IMR-90 (cell line): ENCODE measurements at regions not wholly inside any gene's neighbourhood (a gene's known extent, or its start where the extent isn't known, plus 50 kb on each side); places are given as distances from the start of the nearest gene placed in this dataset.

ENCODE experiments used
- ATAC-seq: fragments of 200-7000 bp; cut with Tn5 transposase; 2 replicates; pipeline ENCODE4 v1.9.1; 2020; ENCODE audit warnings: low read depth, mild to moderate bottlenecking, moderate library complexity
- BruUV-seq: library from RNA; stranded (reverse); fragments of 400-500 nt; replicated peaks from 2 replicates; lab custom pipeline; 2021; lab: Mats Ljungman, UMichigan
- CTCF ChIA-PET: fragments of 300-600 bp; formaldehyde crosslinking; extraction: SDS; loops from one replicate; lab custom pipeline; 2021; ENCODE audit warnings: antibody characterized with exemption; lab: Yijun Ruan, JAX
- POLR2A ChIA-PET: fragments of 300-600 bp; sonication (Branson Sonifier 250); formaldehyde crosslinking; loops from one replicate; lab custom pipeline; 2022; ENCODE audit warnings: antibody characterized with exemption; ENCODE audit not compliant: unreplicated experiment; lab: Charles Lee
- DNase-seq: peaks from one replicate; pipeline ENCODE4 v3.0.0; 2013
- H2AFZ ChIP-seq: replicated peaks from 2 replicates; pipeline ENCODE3; 2013; ENCODE audit warnings: low read length, mild to moderate bottlenecking; ENCODE audit not compliant: poor library complexity
- H2AK5ac ChIP-seq: 2 replicates; pipeline ENCODE4 v1.6.1; 2013; ENCODE audit warnings: low read depth, low read length, inconsistent platforms
- H2AK9ac ChIP-seq: replicated peaks from 2 replicates; pipeline ENCODE3; 2013; ENCODE audit warnings: mild to moderate bottlenecking, low read depth, low read length, moderate library complexity; ENCODE audit not compliant: poor library complexity
- H2BK120ac ChIP-seq: 2 replicates; pipeline ENCODE4 v1.6.1; 2013; ENCODE audit warnings: low read depth, low read length, inconsistent platforms
- H2BK15ac ChIP-seq: 3 replicates; pipeline ENCODE4 v1.6.1; 2013; ENCODE audit warnings: low read depth, low read length, inconsistent platforms
- H2BK20ac ChIP-seq: 2 replicates; pipeline ENCODE4 v1.6.1; 2013; ENCODE audit warnings: low read depth, mild to moderate bottlenecking, inconsistent platforms, low read length, moderate library complexity
- H2BK5ac ChIP-seq: 2 replicates; pipeline ENCODE4 v1.6.1; 2013; ENCODE audit warnings: mild to moderate bottlenecking, low read depth, low read length, inconsistent platforms; ENCODE audit not compliant: poor library complexity, severe bottlenecking
- H3K14ac ChIP-seq: replicated peaks from 2 replicates; pipeline ENCODE4 v1.6.1; 2013; ENCODE audit warnings: low read depth, low read length, inconsistent platforms
- H3K18ac ChIP-seq: 2 replicates; pipeline ENCODE4 v1.6.1; 2013; ENCODE audit warnings: low read depth, low read length, control low read depth
- H3K23ac ChIP-seq: 2 replicates; pipeline ENCODE4 v1.6.1; 2013; ENCODE audit warnings: low read depth, low read length, inconsistent platforms
- H3K27ac ChIP-seq: 2 replicates; pipeline ENCODE4 v1.5.1; 2013; ENCODE audit warnings: mild to moderate bottlenecking, control low read depth, low read length; ENCODE audit not compliant: insufficient read depth
- H3K27me3 ChIP-seq: 2 replicates; pipeline ENCODE4 v1.6.1; 2013; ENCODE audit warnings: low read length; ENCODE audit not compliant: control insufficient read depth, insufficient read depth
- H3K36me3 ChIP-seq: 2 replicates; pipeline ENCODE4 v1.6.1; 2013; ENCODE audit warnings: low read length, mixed read lengths; ENCODE audit not compliant: control insufficient read depth, insufficient read depth
- H3K4ac ChIP-seq: 2 replicates; pipeline ENCODE4 v1.6.1; 2013; ENCODE audit warnings: low read depth, low read length, inconsistent platforms
- H3K4me1 ChIP-seq: 2 replicates; pipeline ENCODE4 v1.6.1; 2013; ENCODE audit warnings: low read length, mixed read lengths; ENCODE audit not compliant: control insufficient read depth, insufficient read depth
- H3K4me2 ChIP-seq: 2 replicates; pipeline ENCODE4 v1.6.1; 2013; ENCODE audit warnings: low read depth, mild to moderate bottlenecking, control low read depth, low read length, moderate library complexity
- H3K4me3 ChIP-seq: 2 replicates; pipeline ENCODE4 v1.5.1; 2013; ENCODE audit warnings: low read depth, mild to moderate bottlenecking, control low read depth, low read length, moderate library complexity; ENCODE audit not compliant: insufficient read depth
- H3K56ac ChIP-seq: 2 replicates; pipeline ENCODE4 v1.6.1; 2013; ENCODE audit warnings: low read length, inconsistent platforms; ENCODE audit not compliant: insufficient read depth; ENCODE audit errors: extremely low read depth
- H3K79me1 ChIP-seq, 2 experiments: 2 replicates each; pipeline ENCODE4 v1.6.1; 2013; ENCODE audit warnings: low read length in 2 of 2, inconsistent platforms in 1 of 2, low read depth in 1 of 2
- H3K9ac ChIP-seq: 2 replicates; pipeline ENCODE4 v1.6.1; 2013; ENCODE audit warnings: low read depth, low read length, control low read depth
- H3K9me1 ChIP-seq: 2 replicates; pipeline ENCODE4 v1.6.1; 2013; ENCODE audit warnings: low read length, inconsistent platforms; ENCODE audit not compliant: insufficient read depth
- H3K9me3 ChIP-seq: 2 replicates; pipeline ENCODE4 v1.6.1; 2013; ENCODE audit warnings: low read length; ENCODE audit not compliant: control insufficient read depth, insufficient read depth
- H4K20me1 ChIP-seq: 2 replicates; pipeline ENCODE4 v1.6.1; 2013; ENCODE audit warnings: low read length, inconsistent platforms; ENCODE audit not compliant: insufficient read depth
- H4K5ac ChIP-seq: 2 replicates; pipeline ENCODE4 v1.6.1; 2013; ENCODE audit warnings: mild to moderate bottlenecking, low read depth, low read length, control low read depth
- H4K8ac ChIP-seq, 2 experiments: 2 replicates each; pipeline ENCODE4 v1.6.1; 2013; ENCODE audit warnings: low read depth in 2 of 2, low read length in 2 of 2, control low read depth in 1 of 2, inconsistent platforms in 1 of 2
- H4K91ac ChIP-seq: 2 replicates; pipeline ENCODE4 v1.6.1; 2013; ENCODE audit warnings: low read depth, low read length, inconsistent platforms; ENCODE audit not compliant: insufficient read depth
- CHD1 ChIP-seq: IDR thresholded peaks from 2 replicates; pipeline ENCODE4 v1.6.1; 2012; ENCODE audit warnings: low read depth, low read length, improper control_type of control experiment
- FOS ChIP-seq: fragments of 150-350 bp; IDR thresholded peaks from 2 replicates; pipeline ENCODE4 v1.6.1; 2016; ENCODE audit warnings: low read depth, low read length
- MAZ ChIP-seq: IDR thresholded peaks from 2 replicates; pipeline ENCODE4 v1.6.1; 2012; ENCODE audit warnings: low read depth, mild to moderate bottlenecking, low read length, improper control_type of control experiment, moderate library complexity, borderline replicate concordance
- WGBS, 2 experiments: methylation state at CpG; one replicate each; pipeline versions ENCODE4 v1.1.5 to v1.1.7; 2013; ENCODE audit warnings: missing lambda C conversion rate in 2 of 2; ENCODE audit not compliant: insufficient read length in 1 of 2; ENCODE audit errors: extremely low coverage in 2 of 2; 5-methylcytosine and 5-hydroxymethylcytosine counted together
- dilution Hi-C: fragments of 300-500 bp; cut with HindIII; formaldehyde crosslinking; loops from one replicate; pipeline ENCODE4 v1.14.3; 2018; ENCODE audit warnings: low sequenced_read_pairs; ENCODE audit not compliant: unreplicated experiment
- in situ Hi-C: fragments of 300-500 bp; cut with MboI; formaldehyde crosslinking; loops from 3 replicates; pipeline ENCODE4 v1.14.3; 2019; ENCODE audit warnings: low sequenced_read_pairs, inconsistent platforms, mixed read lengths
- intact Hi-C: fragments of 100-400 bp; cut with micrococcal nuclease; formaldehyde crosslinking; loops from 2 replicates; pipeline ENCODE4 v1.10.0; 2022
- TF ChIP-seq, protein P1 (sequence below): fragments of 150-350 bp; IDR thresholded peaks from 2 replicates; pipeline ENCODE4 v1.6.1; 2017; ENCODE audit warnings: mild to moderate bottlenecking, antibody characterized with exemption, low read length, low read depth

DNA sequence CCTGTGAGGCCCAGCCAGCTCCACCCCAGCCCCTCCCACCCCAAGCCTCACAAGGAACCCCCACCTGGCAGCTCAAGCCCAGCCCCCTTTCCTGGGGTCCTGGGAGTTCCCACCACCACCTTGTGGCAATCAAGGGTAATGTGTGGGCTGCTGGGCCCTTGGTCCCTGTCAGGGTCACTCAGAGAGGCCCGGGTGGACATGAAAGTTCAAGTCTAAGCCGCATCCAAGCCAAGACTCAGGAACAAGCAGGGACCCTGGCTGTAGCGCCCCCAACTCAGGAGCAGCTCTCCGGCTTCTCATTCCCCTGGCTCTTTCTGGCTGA is 106.4 kb upstream of the C14orf180 start:
- H3K27me3 ChIP-seq, result no peaks in the 10 kb centered on the region
- H3K4ac ChIP-seq, result no peak overlapping the region
- H2BK20ac ChIP-seq, result no peak overlapping the region
- no peaks in the 10 kb centered on the region for H3K79me1 ChIP-seq
- no peak for DNase-seq
- no peak overlapping the region for H4K5ac ChIP-seq
- no peak overlapping the region for H3K18ac ChIP-seq
- POLR2A ChIA-PET, result no interaction called here
- no peaks in the 10 kb centered on the region for H4K20me1 ChIP-seq
- peaks cover 25% of the 10 kb centered on the region; the same call in 1 of the 2 replicates for H3K9me3 ChIP-seq
- BruUV-seq, result no TSS peak
- no peak overlapping the region for H3K14ac ChIP-seq
- no peak overlapping the region for H2BK5ac ChIP-seq
- H4K91ac ChIP-seq, result no peak overlapping the region
- no peak for ATAC-seq
- H3K4me3 ChIP-seq, result no peak overlapping the region
- H3K23ac ChIP-seq, result no peak overlapping the region
- no peak overlapping the region for H3K9ac ChIP-seq
- no peaks in the 10 kb centered on the region for H3K36me3 ChIP-seq
- no peak overlapping the region for H2BK15ac ChIP-seq
- CTCF ChIA-PET, result no interaction called here
- no peak overlapping the region for H2BK120ac ChIP-seq
- in situ Hi-C loops (no loop called here), dilution Hi-C loops (no loop called here), intact Hi-C loops (no loop called here)
- no peak overlapping the region for H4K8ac ChIP-seq
- H3K9me1 ChIP-seq, result no peaks in the 10 kb centered on the region
- no peak overlapping the region for H3K56ac ChIP-seq
- H2AK5ac ChIP-seq, result no peak overlapping the region
- no peak overlapping the region for H3K27ac ChIP-seq
- no peaks in the 10 kb centered on the region for H3K4me1 ChIP-seq
- H2AFZ ChIP-seq, result no peak overlapping the region
- TF ChIP-seq CHD1 (no peak), MAZ (no peak), FOS (no peak)
- TF ChIP-seq, protein P1, sequence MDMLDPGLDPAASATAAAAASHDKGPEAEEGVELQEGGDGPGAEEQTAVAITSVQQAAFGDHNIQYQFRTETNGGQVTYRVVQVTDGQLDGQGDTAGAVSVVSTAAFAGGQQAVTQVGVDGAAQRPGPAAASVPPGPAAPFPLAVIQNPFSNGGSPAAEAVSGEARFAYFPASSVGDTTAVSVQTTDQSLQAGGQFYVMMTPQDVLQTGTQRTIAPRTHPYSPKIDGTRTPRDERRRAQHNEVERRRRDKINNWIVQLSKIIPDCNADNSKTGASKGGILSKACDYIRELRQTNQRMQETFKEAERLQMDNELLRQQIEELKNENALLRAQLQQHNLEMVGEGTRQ, result no peak
- WGBS, 2 experiments, result 62% methylated on average over 4 of the region's 4 CpGs; no CpG with 5 or more reads in 1 of the 2 experiments
- H3K4me2 ChIP-seq, result no peak overlapping the region
- H2AK9ac ChIP-seq, result no peak overlapping the region
